Neuronal stem cell (in vitro differentiated cells): ENCODE measurements at regions not wholly inside any gene's neighbourhood (a gene's known extent, or its start where the extent isn't known, plus 50 kb on each side); places are given as distances from the start of the nearest gene placed in this dataset.

ENCODE experiments used
- DNase-seq: peaks from one replicate; pipeline ENCODE4 v3.0.0-alpha.2; 2013; ENCODE audit warnings: low spot score
- H2AFZ ChIP-seq: one replicate; pipeline ENCODE4 v1.6.1; 2013; ENCODE audit warnings: mild to moderate bottlenecking, low read length, inconsistent platforms
- H2AK5ac ChIP-seq: 2 replicates; pipeline ENCODE4 v1.6.1; 2013; ENCODE audit warnings: low read depth, mild to moderate bottlenecking, inconsistent platforms, low read length, moderate library complexity, mixed read lengths
- H2BK120ac ChIP-seq: 2 replicates; pipeline ENCODE4 v1.6.1; 2013; ENCODE audit warnings: low read depth, mild to moderate bottlenecking, inconsistent platforms, low read length, moderate library complexity, mixed read lengths
- H2BK12ac ChIP-seq: one replicate; pipeline ENCODE4 v1.6.1; 2013; ENCODE audit warnings: low read length, inconsistent platforms
- H2BK15ac ChIP-seq: 2 replicates; pipeline ENCODE4 v1.6.1; 2013; ENCODE audit warnings: mild to moderate bottlenecking, low read length, inconsistent platforms, mixed read lengths
- H2BK5ac ChIP-seq: one replicate; pipeline ENCODE4 v1.6.1; 2013; ENCODE audit warnings: inconsistent platforms, mild to moderate bottlenecking, low read length, moderate library complexity
- H3K14ac ChIP-seq: one replicate; pipeline ENCODE4 v1.6.1; 2013; ENCODE audit warnings: low read length, inconsistent platforms
- H3K18ac ChIP-seq: 2 replicates; pipeline ENCODE4 v1.6.1; 2013; ENCODE audit warnings: low read length, inconsistent platforms
- H3K23ac ChIP-seq: 2 replicates; pipeline ENCODE4 v1.6.1; 2013; ENCODE audit warnings: low read depth, mild to moderate bottlenecking, mixed read lengths, low read length, inconsistent platforms; ENCODE audit not compliant: poor library complexity
- H3K27ac ChIP-seq: replicated peaks from 3 replicates; pipeline ENCODE4 v1.5.1; 2013; ENCODE audit warnings: low read length, inconsistent platforms
- H3K27me3 ChIP-seq, 3 experiments: 2 replicates each; pipeline ENCODE4 v1.6.1; 2013; ENCODE audit warnings: low read length in 3 of 3, mild to moderate bottlenecking in 2 of 3, inconsistent platforms in 1 of 3, low read depth in 1 of 3, mixed read lengths in 1 of 3, moderate library complexity in 1 of 3; ENCODE audit not compliant: control insufficient read depth in 3 of 3, insufficient read depth in 3 of 3
- H3K36me3 ChIP-seq, 2 donors: replicated peaks in 1 of 2; 2 replicates each; pipeline ENCODE4 v1.6.1; 2013; ENCODE audit warnings: low read length in 2 of 2; ENCODE audit not compliant: control insufficient read depth in 2 of 2, insufficient read depth in 2 of 2
- H3K4ac ChIP-seq: 2 replicates; pipeline ENCODE4 v1.6.1; 2013; ENCODE audit warnings: inconsistent platforms, mild to moderate bottlenecking, low read length, moderate library complexity
- H3K4me1 ChIP-seq, 2 donors: 1 replicate in 1 of 2; 2 replicates in 1 of 2; pipeline ENCODE4 v1.6.1; 2013; ENCODE audit warnings: low read length in 2 of 2, low read depth in 1 of 2; ENCODE audit not compliant: control insufficient read depth in 2 of 2, insufficient read depth in 1 of 2
- H3K4me2 ChIP-seq: one replicate; pipeline ENCODE4 v1.6.1; 2013; ENCODE audit warnings: mild to moderate bottlenecking, low read length, inconsistent platforms; ENCODE audit not compliant: insufficient read depth, poor library complexity, severe bottlenecking
- H3K4me3 ChIP-seq, 2 donors: 2 replicates each; pipeline ENCODE4 v1.5.1; 2013; ENCODE audit warnings: low read length in 2 of 2, mild to moderate bottlenecking in 2 of 2, inconsistent platforms in 1 of 2, moderate library complexity in 1 of 2
- H3K79me1 ChIP-seq: one replicate; pipeline ENCODE4 v1.6.1; 2013; ENCODE audit warnings: low read depth, mild to moderate bottlenecking, inconsistent platforms, low read length, moderate library complexity
- H3K9ac ChIP-seq: one replicate; pipeline ENCODE4 v1.6.1; 2013; ENCODE audit warnings: mild to moderate bottlenecking, low read depth, low read length, inconsistent platforms; ENCODE audit not compliant: poor library complexity
- H3K9me3 ChIP-seq, 2 donors: replicated peaks in 1 of 2; 2 replicates each; pipeline versions ENCODE3 to v1.6.1; 2013; ENCODE audit warnings: low read length in 2 of 2, mild to moderate bottlenecking in 2 of 2, inconsistent platforms in 1 of 2, low read depth in 1 of 2, mixed read lengths in 1 of 2, moderate library complexity in 1 of 2; ENCODE audit not compliant: control insufficient read depth in 2 of 2, insufficient read depth in 1 of 2
- H4K8ac ChIP-seq: one replicate; pipeline ENCODE4 v1.6.1; 2013; ENCODE audit warnings: low read depth, mild to moderate bottlenecking, inconsistent platforms, low read length, moderate library complexity
- H4K91ac ChIP-seq: one replicate; pipeline ENCODE4 v1.6.1; 2013; ENCODE audit warnings: low read length, low read depth, mild to moderate bottlenecking, inconsistent platforms; ENCODE audit not compliant: poor library complexity
- WGBS, 2 donors: extraction: QIAGEN DNeasy Blood & Tissue Kit; methylation state at CpG; one replicate each; pipeline ENCODE4 v1.1.7; 2013; ENCODE audit warnings: missing lambda C conversion rate in 2 of 2, mixed read lengths in 1 of 2; ENCODE audit not compliant: insufficient read length in 2 of 2, insufficient replicate concordance in 1 of 2; ENCODE audit errors: extremely low coverage in 2 of 2; 5-methylcytosine and 5-hydroxymethylcytosine counted together

- Histone ChIP-seq H3K27me3 (peaks cover 0 to 14% (median 0%) of the 10 kb centered on the region in 3 experiments), H4K91ac (no peak overlapping the region), H3K23ac (no peak overlapping the region), H3K4me2 (no peak overlapping the region), H2BK15ac (no peak overlapping the region), H3K27ac (no peak overlapping the region), H3K14ac (no peak overlapping the region), H3K9me3 (no peaks in the 10 kb centered on the region), H2BK12ac (no peak overlapping the region), H3K4me3 (no peak overlapping the region), H3K4me1 (no peaks in the 10 kb centered on the region), H2AFZ (no peak overlapping the region), H3K18ac (no peak overlapping the region), H3K4ac (no peak overlapping the region), H2BK120ac (no peak overlapping the region), H3K36me3 (no peaks in the 10 kb centered on the region), H2BK5ac (no peak overlapping the region), H2AK5ac (no peak overlapping the region), H3K9ac (no peak overlapping the region), H4K8ac (no peak overlapping the region), H3K79me1 (no peaks in the 10 kb centered on the region)
- WGBS, 2 donors = no CpG with 5 or more reads among the region's 4 CpGs
- DNase-seq = no peak
Observed at GRCh38 chr7:25279705-25280104, 51.4 kb upstream of the NPVF start.

DNA sequence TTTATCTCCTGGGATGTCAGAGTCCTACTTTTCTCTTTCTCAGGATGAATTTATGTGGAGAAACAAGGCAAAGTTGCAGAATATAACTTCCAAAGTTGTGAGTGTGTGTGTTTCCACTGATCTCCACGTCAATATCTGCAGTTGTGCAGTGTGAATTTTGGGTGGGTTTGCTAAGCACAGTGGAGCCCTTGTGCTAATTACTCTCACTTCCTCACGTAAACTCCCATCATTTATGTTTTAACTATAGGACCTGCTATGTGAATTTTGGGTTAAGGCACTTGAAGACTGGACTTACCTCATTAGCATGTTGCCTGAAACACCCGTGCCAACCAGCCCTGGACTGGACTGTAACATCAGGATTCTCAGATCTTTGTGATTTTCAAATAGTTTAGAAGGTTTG lies 51.9 kb upstream of the NPVF start:
- no peak overlapping the region for H2BK12ac ChIP-seq
- H3K27me3 ChIP-seq = peaks cover 0 to 11% (median 0%) of the 10 kb centered on the region in 3 experiments
- no peak overlapping the region for H3K23ac ChIP-seq
- no peak overlapping the region for H4K91ac ChIP-seq
- H2AFZ ChIP-seq = no peak overlapping the region
- H3K4ac ChIP-seq = no peak overlapping the region
- no peak overlapping the region for H2BK120ac ChIP-seq
- H3K9ac ChIP-seq = no peak overlapping the region
- H2BK5ac ChIP-seq = no peak overlapping the region
- no peaks in the 10 kb centered on the region for H3K79me1 ChIP-seq
- H3K4me3 ChIP-seq = no peak overlapping the region
- H3K27ac ChIP-seq = no peak overlapping the region
- no CpG with 5 or more reads among the region's 3 CpGs for WGBS, 2 donors
- H3K36me3 ChIP-seq = no peaks in the 10 kb centered on the region
- no peaks in the 10 kb centered on the region for H3K4me1 ChIP-seq
- H4K8ac ChIP-seq = no peak overlapping the region
- no peak overlapping the region for H3K14ac ChIP-seq
- DNase-seq = no peak
- H3K4me2 ChIP-seq = no peak overlapping the region
- H2AK5ac ChIP-seq = no peak overlapping the region
- H2BK15ac ChIP-seq = no peak overlapping the region
- H3K18ac ChIP-seq = no peak overlapping the region
- H3K9me3 ChIP-seq = no peaks in the 10 kb centered on the region

DNA sequence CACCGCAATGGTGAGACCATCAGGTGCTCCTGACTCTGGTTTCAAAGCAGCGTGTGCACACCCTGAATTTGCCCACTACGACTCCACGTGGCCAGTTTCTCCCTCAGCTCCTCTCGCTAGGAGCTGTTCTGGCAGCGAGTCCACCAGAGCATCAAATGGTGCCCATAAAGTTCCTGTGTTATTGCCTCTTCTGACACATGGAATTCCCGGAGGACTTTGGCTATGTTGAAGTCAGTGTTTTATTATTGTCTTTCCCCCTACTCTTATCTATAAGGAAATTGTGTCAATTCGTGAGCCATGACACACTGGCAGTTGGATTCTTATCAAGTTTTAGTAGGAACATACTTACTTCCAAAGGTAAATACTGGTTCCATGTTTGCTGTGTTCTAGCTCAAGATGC lies 53.9 kb upstream of the NPVF start:
- Histone ChIP-seq H3K4me3 (no peak overlapping the region), H3K4me1 (no peaks in the 10 kb centered on the region), H2BK12ac (no peak overlapping the region), H4K8ac (no peak overlapping the region), H2BK5ac (no peak overlapping the region), H3K79me1 (no peaks in the 10 kb centered on the region), H2AK5ac (no peak overlapping the region), H3K9me3 (no peaks in the 10 kb centered on the region), H3K18ac (no peak overlapping the region), H3K14ac (no peak overlapping the region), H4K91ac (no peak overlapping the region), H3K9ac (no peak overlapping the region), H2AFZ (no peak overlapping the region), H3K23ac (no peak overlapping the region), H3K27me3 (peaks cover 0 to 15% (median 0%) of the 10 kb centered on the region in 3 experiments), H3K4ac (no peak overlapping the region), H2BK120ac (no peak overlapping the region), H3K4me2 (no peak overlapping the region), H2BK15ac (no peak overlapping the region), H3K27ac (no peak overlapping the region), H3K36me3 (no peaks in the 10 kb centered on the region)
- DNase-seq = no peak
- no CpG with 5 or more reads among the region's 8 CpGs for WGBS, 2 donors

DNA sequence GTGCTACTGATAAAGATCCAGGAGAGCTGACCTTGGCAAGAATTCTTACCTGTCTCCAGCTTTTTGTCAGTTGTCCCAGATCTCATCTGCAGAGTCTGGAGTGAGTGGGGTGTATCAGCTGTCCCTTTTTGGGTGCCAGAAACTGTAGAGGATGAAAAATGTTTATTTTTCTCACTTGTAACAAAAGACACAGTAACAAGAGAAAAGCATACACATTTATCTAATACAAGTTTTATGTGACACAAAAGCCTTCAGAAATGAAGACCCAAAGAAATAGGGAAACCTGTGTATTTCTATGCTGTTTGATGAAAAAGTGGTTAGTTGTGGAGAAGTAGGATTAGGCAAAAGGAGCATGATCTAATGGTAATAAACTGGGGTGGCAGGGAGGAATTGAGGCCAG lies 58.5 kb upstream of the NPVF start:
- Histone ChIP-seq H2AFZ (no peak overlapping the region), H3K27ac (no peak overlapping the region), H2BK15ac (no peak overlapping the region), H3K18ac (no peak overlapping the region), H4K8ac (no peak overlapping the region), H3K4me3 (no peak overlapping the region), H3K79me1 (no peaks in the 10 kb centered on the region), H3K23ac (no peak overlapping the region), H3K36me3 (no peaks in the 10 kb centered on the region), H3K14ac (no peak overlapping the region), H3K4ac (no peak overlapping the region), H3K9me3 (no peaks in the 10 kb centered on the region), H3K4me2 (no peak overlapping the region), H4K91ac (no peak overlapping the region), H2BK12ac (no peak overlapping the region), H2BK5ac (no peak overlapping the region), H2AK5ac (no peak overlapping the region), H3K4me1 (no peaks in the 10 kb centered on the region), H3K9ac (no peak overlapping the region), H2BK120ac (no peak overlapping the region), H3K27me3 (peaks cover 0 to 14% (median 0%) of the 10 kb centered on the region in 3 experiments)
- no peak for DNase-seq
